CD4-positive, alpha-beta T cell (primary cell): ENCODE measurements at regions not wholly inside any gene's neighbourhood (a gene's known extent, or its start where the extent isn't known, plus 50 kb on each side); places are given as distances from the start of the nearest gene placed in this dataset.
"Not testable (repeated sequence)": the region's sequence is repeated elsewhere in the genome, so short reads cannot be mapped to it uniquely, and the experiment has no call there.

Experiments used
- ATAC-seq: fragments of 200-7000 bp; cut with Tn5 transposase; one replicate; pipeline ENCODE4 v1.10.0; 2022; ENCODE audit warnings: mild to moderate bottlenecking; ENCODE audit not compliant: poor library complexity
- CTCF ChIA-PET: fragments of 350-600 bp; sonication (Branson Sonifier 250); formaldehyde crosslinking; loops from one replicate; lab custom pipeline; 2021; ENCODE audit warnings: antibody characterized with exemption, inconsistent platforms; lab: Charles Lee
- POLR2A ChIA-PET: fragments of 350-600 bp; sonication (Branson Sonifier 250); formaldehyde crosslinking; loops from one replicate; lab custom pipeline; 2021; ENCODE audit warnings: antibody characterized with exemption, inconsistent platforms; lab: Charles Lee
- DNase-seq, 14 experiments: peaks; one replicate each; pipeline ENCODE4 v3.0.0-alpha.2; 2013 to 2020; ENCODE audit warnings: mixed read lengths in 2 of 14
- H3K27ac ChIP-seq, 2 donors: one replicate each; pipeline versions ENCODE4 v1.5.1 to v1.7.0; 2013; ENCODE audit warnings: low read length in 2 of 2, low read depth in 1 of 2, mild to moderate bottlenecking in 1 of 2
- H3K27me3 ChIP-seq, 2 experiments: 1 replicate in 1 of 2; 2 replicates in 1 of 2; pipeline versions ENCODE4 v1.6.1 to v1.7.0; 2013; ENCODE audit warnings: low read length in 2 of 2, control low read depth in 1 of 2, mild to moderate bottlenecking in 1 of 2, moderate library complexity in 1 of 2; ENCODE audit not compliant: insufficient read depth in 2 of 2, control insufficient read depth in 1 of 2
- H3K36me3 ChIP-seq: one replicate; pipeline ENCODE4 v1.6.1; 2013; ENCODE audit warnings: low read length, control low read depth; ENCODE audit not compliant: insufficient read depth
- H3K4me1 ChIP-seq: one replicate; pipeline ENCODE4 v1.6.1; 2013; ENCODE audit warnings: low read length, control low read depth; ENCODE audit not compliant: insufficient read depth
- H3K4me3 ChIP-seq: one replicate; pipeline ENCODE4 v1.5.1; 2013; ENCODE audit warnings: mild to moderate bottlenecking, low read length, moderate library complexity
- H3K9me3 ChIP-seq, 2 experiments: 1 replicate in 1 of 2; 2 replicates in 1 of 2; pipeline versions ENCODE4 v1.6.1 to v1.7.0; 2013; ENCODE audit warnings: low read length in 2 of 2, mild to moderate bottlenecking in 2 of 2, control low read depth in 1 of 2, moderate library complexity in 1 of 2; ENCODE audit not compliant: control insufficient read depth in 1 of 2, insufficient read depth in 1 of 2
- H3K27ac Mint-ChIP-seq: one replicate; pipeline ENCODE4 v1.8.0; 2020; ENCODE audit warnings: mixed read lengths
- H3K27me3 Mint-ChIP-seq: one replicate; pipeline ENCODE4 v1.8.0; 2021; ENCODE audit warnings: mixed read lengths
- H3K36me3 Mint-ChIP-seq: one replicate; pipeline ENCODE4 v1.8.0; 2021; ENCODE audit warnings: low read depth, mixed read lengths
- H3K4me1 Mint-ChIP-seq: one replicate; pipeline ENCODE4 v1.8.0; 2021; ENCODE audit warnings: low read depth, mixed read lengths
- H3K4me3 Mint-ChIP-seq: one replicate; pipeline ENCODE4 v1.8.0; 2020; ENCODE audit warnings: mild to moderate bottlenecking, mixed read lengths
- H3K9me3 Mint-ChIP-seq: one replicate; pipeline ENCODE4 v1.8.0; 2020; ENCODE audit warnings: mixed read lengths
- intact Hi-C, 2 experiments: fragments of 100-400 bp; cut with DNase I in 1 of 2; cut with micrococcal nuclease in 1 of 2; formaldehyde crosslinking; loops; one replicate each; pipeline versions ENCODE4 v1.15.1 to v1.9.0; 2023 to 2025; cut with DNase I, micrococcal nuclease
- TF ChIP-seq, protein P1 (sequence below): fragments of 200-600 bp; IDR thresholded peaks from one replicate; pipeline ENCODE4 v1.8.0; 2022; ENCODE audit warnings: antibody characterized with exemption, mild to moderate bottlenecking

DNA sequence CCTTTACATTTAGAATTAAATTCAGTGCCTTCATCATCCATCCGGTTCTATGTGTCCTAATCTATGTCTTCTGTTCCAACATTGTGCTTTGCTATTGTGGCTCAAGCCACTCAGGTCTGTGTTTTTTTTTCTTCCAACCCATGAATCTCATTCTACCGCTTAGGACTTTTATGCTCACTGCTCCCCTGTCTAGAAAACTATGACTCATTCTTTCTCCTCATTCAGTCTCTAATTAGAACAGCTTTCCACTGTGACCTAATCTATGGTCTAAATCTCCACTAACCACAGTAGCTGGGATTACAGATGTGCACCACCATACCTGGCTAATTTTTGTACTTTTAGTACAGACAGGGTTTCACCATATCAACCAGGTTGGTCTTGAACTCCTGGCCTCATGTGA is 418.7 kb downstream of the KCNJ2 start:
- TF ChIP-seq, protein P1, sequence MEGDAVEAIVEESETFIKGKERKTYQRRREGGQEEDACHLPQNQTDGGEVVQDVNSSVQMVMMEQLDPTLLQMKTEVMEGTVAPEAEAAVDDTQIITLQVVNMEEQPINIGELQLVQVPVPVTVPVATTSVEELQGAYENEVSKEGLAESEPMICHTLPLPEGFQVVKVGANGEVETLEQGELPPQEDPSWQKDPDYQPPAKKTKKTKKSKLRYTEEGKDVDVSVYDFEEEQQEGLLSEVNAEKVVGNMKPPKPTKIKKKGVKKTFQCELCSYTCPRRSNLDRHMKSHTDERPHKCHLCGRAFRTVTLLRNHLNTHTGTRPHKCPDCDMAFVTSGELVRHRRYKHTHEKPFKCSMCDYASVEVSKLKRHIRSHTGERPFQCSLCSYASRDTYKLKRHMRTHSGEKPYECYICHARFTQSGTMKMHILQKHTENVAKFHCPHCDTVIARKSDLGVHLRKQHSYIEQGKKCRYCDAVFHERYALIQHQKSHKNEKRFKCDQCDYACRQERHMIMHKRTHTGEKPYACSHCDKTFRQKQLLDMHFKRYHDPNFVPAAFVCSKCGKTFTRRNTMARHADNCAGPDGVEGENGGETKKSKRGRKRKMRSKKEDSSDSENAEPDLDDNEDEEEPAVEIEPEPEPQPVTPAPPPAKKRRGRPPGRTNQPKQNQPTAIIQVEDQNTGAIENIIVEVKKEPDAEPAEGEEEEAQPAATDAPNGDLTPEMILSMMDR, result no peak
- Mint-ChIP-seq H3K27me3 (no peaks in the 10 kb centered on the region), H3K4me1 (no peaks in the 10 kb centered on the region), H3K36me3 (no peaks in the 10 kb centered on the region), H3K27ac (no peak overlapping the region), H3K9me3 (no peaks in the 10 kb centered on the region), H3K4me3 (no peak overlapping the region)
- intact Hi-C loops, result no loop called here
- POLR2A ChIA-PET, result no interaction called here
- H3K4me3 ChIP-seq, result no peak overlapping the region
- no peaks in the 10 kb centered on the region for H3K36me3 ChIP-seq
- no peak for DNase-seq
- H3K27ac ChIP-seq, result no peak overlapping the region
- no peak for ATAC-seq
- peaks cover 0 to 8% of the 10 kb centered on the region in 2 experiments for H3K9me3 ChIP-seq
- H3K27me3 ChIP-seq, result no peaks in the 10 kb centered on the region
- CTCF ChIA-PET, result no interaction called here
- H3K4me1 ChIP-seq, result no peaks in the 10 kb centered on the region

- Mint-ChIP-seq H3K27me3 (no peaks in the 10 kb centered on the region), H3K36me3 (no peaks in the 10 kb centered on the region), H3K4me3 (no peak overlapping the region), H3K9me3 (no peaks in the 10 kb centered on the region), H3K4me1 (no peaks in the 10 kb centered on the region), H3K27ac (no peak overlapping the region)
- Histone ChIP-seq H3K27ac (no peak overlapping the region), H3K4me3 (no peak overlapping the region), H3K36me3 (no peaks in the 10 kb centered on the region), H3K27me3 (no peaks in the 10 kb centered on the region), H3K4me1 (no peaks in the 10 kb centered on the region), H3K9me3 (no peaks in the 10 kb centered on the region)
- intact Hi-C loops, result no loop called here
- no peak for ATAC-seq
- ChIA-PET POLR2A (no interaction called here), CTCF (no interaction called here)
- DNase-seq, result no peak
- TF ChIP-seq, protein P1, result no peak
Measured at GRCh38 chr17:70597774-70598173, 428.4 kb downstream of the KCNJ2 start.

- Mint-ChIP-seq H3K4me3 (no peak overlapping the region), H3K27ac (no peak overlapping the region), H3K9me3 (no peaks in the 10 kb centered on the region), H3K27me3 (no peaks in the 10 kb centered on the region), H3K36me3 (no peaks in the 10 kb centered on the region), H3K4me1 (no peaks in the 10 kb centered on the region)
- ChIA-PET POLR2A (no interaction called here), CTCF (interaction anchor here (0.6 to 1.1 kb wide), 2 partner anchors 11 to 422 kb away, joined by 3 read pairs; no protein-coding TSS in a partner anchor)
- Histone ChIP-seq H3K4me1 (no peaks in the 10 kb centered on the region), H3K27ac (no peak overlapping the region), H3K27me3 (no peaks in the 10 kb centered on the region), H3K9me3 (no peaks in the 10 kb centered on the region), H3K4me3 (no peak overlapping the region), H3K36me3 (no peaks in the 10 kb centered on the region)
- intact Hi-C loops, result no loop called here
- TF ChIP-seq, protein P1, result no peak
- ATAC-seq (no peak), DNase-seq (no peak)
Measured at GRCh38 chr17:70599198-70599597, 429.9 kb downstream of the KCNJ2 start.

DNA sequence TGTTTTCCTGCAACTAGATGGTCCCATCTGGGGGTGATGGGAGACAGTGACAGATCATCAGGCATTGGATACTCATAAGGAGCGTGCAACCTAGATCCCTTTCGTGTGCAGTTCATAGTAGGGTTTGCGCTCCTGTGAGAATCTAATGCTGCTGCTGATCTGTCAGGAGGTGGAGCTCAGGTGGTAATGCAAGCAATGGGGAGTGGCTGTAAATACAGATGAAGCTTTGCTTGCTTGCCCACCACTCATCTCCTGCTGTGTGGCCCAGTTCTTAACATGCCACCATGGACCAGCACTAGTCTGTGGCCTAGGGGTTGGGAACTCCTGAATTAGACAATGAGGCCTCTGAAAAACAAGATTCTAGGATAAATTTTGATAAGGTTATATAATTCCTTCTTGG is 430.6 kb downstream of the KCNJ2 start:
- H3K27me3 Mint-ChIP-seq, intact Hi-C loops, H3K36me3 Mint-ChIP-seq, H3K4me1 Mint-ChIP-seq, H3K36me3 ChIP-seq, ATAC-seq, POLR2A ChIA-PET, DNase-seq, H3K9me3 Mint-ChIP-seq, H3K27ac Mint-ChIP-seq, H3K4me3 Mint-ChIP-seq, H3K9me3 ChIP-seq, H3K27me3 ChIP-seq, H3K4me1 ChIP-seq, H3K4me3 ChIP-seq, H3K27ac ChIP-seq: not testable (repeated sequence)
- CTCF ChIA-PET, result interaction anchor here (1.1 kb wide), 1 partner anchor 10 kb away, joined by 3 read pairs; no protein-coding TSS in a partner anchor
